ENCODE measurements at regions not wholly inside any gene's neighbourhood (a gene's known extent, or its start where the extent isn't known, plus 50 kb on each side); places are given as distances from the start of the nearest gene placed in this dataset.
A peak's percentile ranks its signal among the peaks of the same experiment; 100 is the strongest.

- TF ChIP-seq NFAT5 (CRISPR knock-in tag; IDR thresholded peaks at IDR 0.05) (no peak), ZNF543 (CRISPR knock-in tag; IDR thresholded peaks at IDR 0.05) (no peak), MIER3 (CRISPR knock-in tag; IDR thresholded peaks at IDR 0.05; ENCODE audit: borderline replicate concordance) (peak; percentile 93; the same call in 1 of the 2 replicates), NBN (conservative IDR thresholded peaks at IDR 0.05) (no peak), ZNF280B (CRISPR knock-in tag; IDR thresholded peaks at IDR 0.05; ENCODE audit: borderline replicate concordance) (no peak), RFX5 (IDR thresholded peaks at IDR 0.05; ENCODE audit: low read depth, low read length) (no peak), MED1 (CRISPR knock-in tag; IDR thresholded peaks at IDR 0.05) (peak; percentile 98), PAF1 (CRISPR knock-in tag; IDR thresholded peaks at IDR 0.05) (no peak), RFX1 (IDR thresholded peaks at IDR 0.05) (no peak), ZNF883 (CRISPR knock-in tag; IDR thresholded peaks at IDR 0.05; ENCODE audit: not compliant biosample characterization) (no peak), RNF219 (CRISPR knock-in tag; IDR thresholded peaks at IDR 0.05) (no peak; the same call in 1 of the 2 replicates), ZNF879 (CRISPR knock-in tag; IDR thresholded peaks at IDR 0.05) (no peak), ZNF10 (CRISPR knock-in tag; IDR thresholded peaks at IDR 0.05; ENCODE audit: borderline replicate concordance, low read depth) (no peak), PRDM4 (CRISPR knock-in tag; IDR thresholded peaks at IDR 0.05; ENCODE audit: borderline replicate concordance) (no peak), BRCA1 (CRISPR knock-in tag; IDR thresholded peaks at IDR 0.05) (no peak), ZNF691 (CRISPR knock-in tag; IDR thresholded peaks at IDR 0.05; ENCODE audit: borderline replicate concordance, low read depth) (peak; percentile 90; the same call in 1 of the 2 replicates), PHF21A (CRISPR knock-in tag; IDR thresholded peaks at IDR 0.05) (peak; percentile 98)
Observed at GRCh38 chr6:145267076-145267867, 468.0 kb downstream of the EPM2A start (continued).

All from HepG2 (cell line).